ENCODE measurements at regions not wholly inside any gene's neighbourhood (a gene's known extent, or its start where the extent isn't known, plus 50 kb on each side); places are given as distances from the start of the nearest gene placed in this dataset.
A peak's percentile ranks its signal among the peaks of the same experiment; 100 is the strongest.

- no peak overlapping the region for H3K4me3 Mint-ChIP-seq
Observed at GRCh38 chrX:15143825-15144121, 126.1 kb downstream of the ASB9 start.

DNA sequence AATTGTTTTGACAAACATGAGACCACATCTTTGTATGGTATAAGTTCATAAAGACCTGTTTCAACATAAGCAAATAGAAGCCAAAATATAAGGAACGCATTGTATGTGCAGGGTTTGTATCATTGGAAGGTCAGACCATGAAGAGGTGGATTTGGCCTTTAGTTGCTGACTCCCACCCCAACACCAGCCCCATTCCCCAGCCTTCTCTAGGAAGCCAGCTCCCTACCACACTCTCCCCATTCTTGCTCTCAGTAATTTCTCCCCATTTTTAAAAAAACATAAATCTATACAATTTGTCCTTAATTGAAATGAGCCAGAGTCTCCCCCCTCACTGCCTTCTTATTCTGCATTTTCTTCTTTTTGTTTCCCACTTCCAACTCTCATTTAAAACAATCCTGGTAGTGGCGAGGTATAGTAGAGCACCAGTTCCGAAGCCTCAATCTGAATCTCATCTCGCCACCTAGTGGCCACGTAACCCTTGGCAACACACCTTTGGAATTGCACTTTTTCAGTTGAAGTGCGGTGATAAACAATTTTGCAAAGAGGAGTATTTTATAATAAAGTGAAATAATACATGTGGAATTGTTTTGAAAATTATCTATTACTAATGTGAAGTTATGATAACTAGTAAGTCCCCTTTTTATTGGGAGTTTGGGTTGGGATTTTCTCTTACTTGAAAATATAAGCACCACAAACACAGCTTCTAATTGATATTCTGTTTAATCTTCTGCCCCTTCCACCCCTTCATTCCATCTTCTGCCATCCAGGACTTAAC is 126.6 kb downstream of the ASB9 start:
- H3K36me3 Mint-ChIP-seq: no peaks in the 10 kb centered on the region
- peaks cover 0 to 4% (median 2%) of the 10 kb centered on the region in 3 donors for H3K4me1 Mint-ChIP-seq
- no peaks in the 10 kb centered on the region for H3K27me3 Mint-ChIP-seq
- H3K9me3 Mint-ChIP-seq: no peaks in the 10 kb centered on the region
- peak overlapping the region in 1 of 4 donors; percentile 1 for H3K4me3 Mint-ChIP-seq
- H3K27ac Mint-ChIP-seq: no peak overlapping the region

More at GRCh38 chrX:15143825-15144121, 126.1 kb downstream of the ASB9 start:
- Mint-ChIP-seq H3K4me1 (peaks cover 0 to 4% (median 2%) of the 10 kb centered on the region in 3 donors), H3K27me3 (no peaks in the 10 kb centered on the region), H3K9me3 (no peaks in the 10 kb centered on the region), H3K36me3 (no peaks in the 10 kb centered on the region), H3K27ac (no peak overlapping the region)

GRCh38 chrX:15142084-15142715 is 127.7 kb downstream of the ASB9 start:
- Mint-ChIP-seq H3K27ac (no peak overlapping the region), H3K4me1 (peaks cover 0 to 4% (median 2%) of the 10 kb centered on the region in 3 donors), H3K27me3 (no peaks in the 10 kb centered on the region), H3K4me3 (peak overlapping the region in 1 of 4 donors; percentile 59), H3K36me3 (no peaks in the 10 kb centered on the region), H3K9me3 (no peaks in the 10 kb centered on the region)

GRCh38 chrX:15136795-15137194 is 133.1 kb downstream of the ASB9 start:
- Mint-ChIP-seq H3K4me1 (no peaks in the 10 kb centered on the region), H3K27me3 (peaks cover 3% of the 10 kb centered on the region), H3K4me3 (no peak overlapping the region), H3K36me3 (no peaks in the 10 kb centered on the region), H3K9me3 (peaks cover 0 to 3% (median 2%) of the 10 kb centered on the region in 3 donors), H3K27ac (no peak overlapping the region)

- no peak overlapping the region for H3K27ac Mint-ChIP-seq
- peaks cover 0 to 3% (median 2%) of the 10 kb centered on the region in 3 donors for H3K9me3 Mint-ChIP-seq
- H3K27me3 Mint-ChIP-seq: peaks cover 6% of the 10 kb centered on the region
- H3K4me1 Mint-ChIP-seq: no peaks in the 10 kb centered on the region
- H3K36me3 Mint-ChIP-seq: no peaks in the 10 kb centered on the region
- H3K4me3 Mint-ChIP-seq: no peak overlapping the region
Observed at GRCh38 chrX:15129412-15129811, 140.5 kb downstream of the ASB9 start.

DNA sequence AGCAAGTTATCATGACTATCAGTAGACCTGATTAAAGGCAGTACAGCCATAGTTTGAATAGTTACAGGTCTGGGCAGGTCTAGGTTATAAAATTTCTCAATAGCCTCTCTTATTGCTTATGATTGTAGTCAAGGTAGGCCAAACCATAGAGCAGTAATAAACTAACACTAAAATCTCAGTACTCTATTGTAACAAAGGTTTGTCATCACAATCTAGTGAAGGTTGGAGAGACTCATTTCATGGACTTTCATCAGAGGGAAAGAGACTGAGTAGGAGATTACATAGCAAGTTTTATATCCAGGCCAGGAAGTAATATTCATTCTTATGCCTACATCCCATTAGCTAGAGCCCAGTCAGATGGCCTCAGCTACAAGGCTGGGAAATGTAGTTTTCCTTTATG is 141.0 kb downstream of the ASB9 start:
- H3K9me3 Mint-ChIP-seq: peaks cover 0 to 2% (median 0%) of the 10 kb centered on the region in 3 donors
- no peaks in the 10 kb centered on the region for H3K36me3 Mint-ChIP-seq
- H3K4me1 Mint-ChIP-seq: no peaks in the 10 kb centered on the region
- H3K4me3 Mint-ChIP-seq: no peak overlapping the region
- peaks cover 3% of the 10 kb centered on the region for H3K27me3 Mint-ChIP-seq
- no peak overlapping the region for H3K27ac Mint-ChIP-seq

GRCh38 chrX:15127010-15127409 is 142.9 kb downstream of the ASB9 start:
- H3K4me3 Mint-ChIP-seq: no peak overlapping the region
- no peaks in the 10 kb centered on the region for H3K4me1 Mint-ChIP-seq
- no peak overlapping the region for H3K27ac Mint-ChIP-seq
- no peaks in the 10 kb centered on the region for H3K36me3 Mint-ChIP-seq
- peaks cover 3% of the 10 kb centered on the region for H3K27me3 Mint-ChIP-seq
- H3K9me3 Mint-ChIP-seq: peaks cover 0 to 2% (median 0%) of the 10 kb centered on the region in 3 donors

GRCh38 chrX:15116900-15117299 is 153.0 kb downstream of the ASB9 start:
- peaks cover 3% of the 10 kb centered on the region for H3K27me3 Mint-ChIP-seq
- no peak overlapping the region for H3K27ac Mint-ChIP-seq
- no peak overlapping the region for H3K4me3 Mint-ChIP-seq
- H3K4me1 Mint-ChIP-seq: no peaks in the 10 kb centered on the region
- no peaks in the 10 kb centered on the region for H3K9me3 Mint-ChIP-seq
- no peaks in the 10 kb centered on the region for H3K36me3 Mint-ChIP-seq

GRCh38 chrX:15114743-15115566 is 154.9 kb downstream of the ASB9 start:
- no peak overlapping the region for H3K27ac Mint-ChIP-seq
- peaks cover 3% of the 10 kb centered on the region for H3K27me3 Mint-ChIP-seq
- no peaks in the 10 kb centered on the region for H3K4me1 Mint-ChIP-seq
- no peak overlapping the region for H3K4me3 Mint-ChIP-seq
- no peaks in the 10 kb centered on the region for H3K9me3 Mint-ChIP-seq
- peaks cover 2% of the 10 kb centered on the region for H3K36me3 Mint-ChIP-seq

DNA sequence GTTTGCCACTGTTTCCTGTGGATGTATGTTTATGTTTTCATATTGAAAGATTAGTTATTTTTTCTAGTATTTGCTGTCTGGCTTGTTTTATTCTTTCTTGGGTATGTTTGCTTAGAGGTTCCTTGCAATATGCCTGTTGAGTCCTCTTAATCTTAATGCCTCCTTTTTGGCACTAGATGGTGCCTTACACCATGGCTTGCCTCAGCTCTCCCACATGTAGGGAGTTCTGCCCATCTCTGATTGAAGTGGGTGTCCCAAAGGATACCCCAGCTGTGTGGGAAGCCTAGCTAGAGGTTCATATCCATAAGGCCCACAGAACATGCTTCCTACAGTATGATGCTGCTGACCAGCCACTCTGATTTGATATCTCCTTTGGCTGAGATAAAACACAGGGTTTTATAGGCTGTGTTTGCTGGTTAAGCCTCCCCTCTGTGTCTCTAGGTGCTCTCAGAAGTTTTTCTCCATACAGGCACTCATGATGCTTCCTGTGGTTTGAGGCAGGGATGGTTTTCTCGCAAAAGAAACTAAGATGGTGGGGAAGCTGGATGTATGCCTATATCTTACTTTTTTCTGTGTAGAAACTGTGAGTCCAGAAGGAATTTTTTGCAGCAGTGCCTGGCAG is 162.4 kb downstream of the ASB9 start:
- H3K4me3 Mint-ChIP-seq: no peak overlapping the region
- peaks cover 3% of the 10 kb centered on the region for H3K27me3 Mint-ChIP-seq
- peaks cover 3 to 11% (median 7%) of the 10 kb centered on the region in 3 donors for H3K9me3 Mint-ChIP-seq
- no peaks in the 10 kb centered on the region for H3K4me1 Mint-ChIP-seq
- H3K36me3 Mint-ChIP-seq: peaks cover 4% of the 10 kb centered on the region
- H3K27ac Mint-ChIP-seq: no peak overlapping the region

DNA sequence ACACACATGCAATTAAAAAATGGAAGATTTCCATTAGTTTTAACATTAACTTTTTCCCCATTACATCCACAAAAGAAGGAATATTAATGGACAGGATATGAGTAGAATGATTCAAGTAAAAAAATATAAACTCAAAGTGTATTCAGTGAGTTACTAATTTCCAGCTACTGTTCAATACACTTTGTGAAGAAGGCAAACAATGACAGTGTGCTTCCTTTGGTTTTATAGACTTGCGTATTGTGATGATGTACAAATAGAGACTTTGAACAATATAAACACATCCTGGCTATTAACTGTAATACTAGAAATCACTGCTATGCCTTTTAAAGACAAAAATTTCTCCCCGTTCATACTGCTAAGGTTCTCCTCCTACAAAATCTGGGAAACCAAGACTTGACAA is 171.4 kb downstream of the ASB9 start:
- H3K27me3 Mint-ChIP-seq: peaks cover 2% of the 10 kb centered on the region
- H3K4me1 Mint-ChIP-seq: no peaks in the 10 kb centered on the region
- no peaks in the 10 kb centered on the region for H3K36me3 Mint-ChIP-seq
- H3K9me3 Mint-ChIP-seq: peaks cover 0 to 1% (median 0%) of the 10 kb centered on the region in 3 donors
- H3K27ac Mint-ChIP-seq: no peak overlapping the region
- no peak overlapping the region for H3K4me3 Mint-ChIP-seq

DNA sequence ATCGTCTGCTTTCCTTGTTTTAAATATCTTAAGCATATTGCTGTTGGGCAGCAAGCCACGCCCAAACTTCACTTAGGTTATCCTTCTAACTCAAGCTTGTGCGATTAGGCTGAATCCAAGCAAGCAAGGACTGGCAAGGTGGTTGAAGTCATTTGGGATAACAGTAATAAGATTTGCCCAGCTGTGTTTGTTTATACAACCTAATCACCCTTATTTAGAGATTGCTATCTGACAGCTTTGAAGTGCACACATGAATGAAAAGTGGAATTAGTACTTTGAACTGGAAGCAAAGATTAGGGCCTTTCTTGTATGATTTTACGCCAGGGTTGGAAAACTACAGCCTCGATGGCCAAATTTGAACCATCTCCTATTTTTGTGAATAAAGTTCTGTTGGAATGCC is 182.1 kb downstream of the ASB9 start:
- H3K27ac Mint-ChIP-seq: no peak overlapping the region
- no peaks in the 10 kb centered on the region for H3K36me3 Mint-ChIP-seq
- H3K4me3 Mint-ChIP-seq: no peak overlapping the region
- H3K4me1 Mint-ChIP-seq: no peaks in the 10 kb centered on the region
- peaks cover 4% of the 10 kb centered on the region for H3K27me3 Mint-ChIP-seq
- H3K9me3 Mint-ChIP-seq: peaks cover 0 to 6% (median 4%) of the 10 kb centered on the region in 3 donors

GRCh38 chrX:15073313-15073712 is 196.6 kb downstream of the ASB9 start:
- Mint-ChIP-seq H3K4me3 (no peak overlapping the region), H3K36me3 (no peaks in the 10 kb centered on the region), H3K9me3 (peaks cover 0 to under 1% (median 0%) of the 10 kb centered on the region in 3 donors), H3K4me1 (no peaks in the 10 kb centered on the region), H3K27ac (no peak overlapping the region), H3K27me3 (no peaks in the 10 kb centered on the region)

DNA sequence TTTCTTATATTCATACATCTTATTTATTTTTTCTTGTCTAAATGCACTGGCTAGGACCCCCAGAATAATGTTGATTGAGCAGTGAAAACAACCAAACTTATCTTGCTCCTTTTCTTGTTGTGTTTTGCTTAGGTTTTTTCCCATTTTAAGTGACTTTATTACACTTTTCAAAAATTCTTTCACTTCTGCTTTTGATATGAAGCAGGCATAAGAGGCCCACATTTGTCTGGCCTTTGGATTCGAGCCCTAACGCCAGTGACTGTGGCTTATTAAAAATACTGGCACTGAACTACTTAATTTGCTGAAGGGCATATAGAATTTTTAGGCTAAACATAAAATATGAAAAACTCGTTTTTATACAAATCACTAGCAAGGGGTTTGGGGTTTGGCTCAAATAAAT is 197.0 kb downstream of the ASB9 start:
- Mint-ChIP-seq H3K27ac (no peak overlapping the region), H3K36me3 (no peaks in the 10 kb centered on the region), H3K9me3 (no peaks in the 10 kb centered on the region), H3K4me3 (no peak overlapping the region), H3K4me1 (no peaks in the 10 kb centered on the region), H3K27me3 (no peaks in the 10 kb centered on the region)

- Mint-ChIP-seq H3K36me3 (no peaks in the 10 kb centered on the region), H3K27me3 (no peaks in the 10 kb centered on the region), H3K4me3 (no peak overlapping the region), H3K4me1 (no peaks in the 10 kb centered on the region), H3K9me3 (no peaks in the 10 kb centered on the region), H3K27ac (no peak overlapping the region)
Observed at GRCh38 chrX:15072259-15072658, 197.6 kb downstream of the ASB9 start.

All from IgD-negative memory B cell (primary cell).